HG02870 (cell line): ENCODE measurements at regions not wholly inside any gene's neighbourhood (a gene's known extent, or its start where the extent isn't known, plus 50 kb on each side); places are given as distances from the start of the nearest gene placed in this dataset.

Source experiments
- ATAC-seq: cut with Tn5 transposase; IDR thresholded peaks from one replicate; pipeline ENCODE4 v1.9.1; 2021; ENCODE audit warnings: mild to moderate bottlenecking, moderate library complexity; ENCODE audit not compliant: unreplicated experiment

GRCh38 chr20:57930351-57930750 is 220.5 kb upstream of the PMEPA1 start:
- no peak for ATAC-seq

- no peak for ATAC-seq
Observed at GRCh38 chr20:57928181-57928967, 218.6 kb upstream of the PMEPA1 start.

DNA sequence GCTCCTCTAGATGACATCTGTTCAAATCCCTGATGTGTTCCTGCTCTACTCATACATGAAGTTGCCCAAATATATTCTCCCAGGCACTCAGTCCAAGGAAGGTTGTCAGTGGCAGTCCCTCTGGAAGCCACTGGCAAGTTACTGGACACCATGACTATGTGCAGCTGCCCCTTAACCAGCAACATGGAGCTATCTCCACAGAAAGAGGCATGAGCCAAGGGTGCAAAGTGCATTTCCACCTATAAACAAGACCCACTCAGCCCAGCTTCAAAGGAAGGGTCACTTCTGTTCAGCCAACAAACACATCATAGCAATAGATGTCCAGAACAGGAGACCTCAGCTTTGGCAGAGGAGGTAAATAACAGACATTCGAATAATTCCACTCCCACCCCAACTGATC is 217.6 kb upstream of the PMEPA1 start:
- ATAC-seq: no peak

DNA sequence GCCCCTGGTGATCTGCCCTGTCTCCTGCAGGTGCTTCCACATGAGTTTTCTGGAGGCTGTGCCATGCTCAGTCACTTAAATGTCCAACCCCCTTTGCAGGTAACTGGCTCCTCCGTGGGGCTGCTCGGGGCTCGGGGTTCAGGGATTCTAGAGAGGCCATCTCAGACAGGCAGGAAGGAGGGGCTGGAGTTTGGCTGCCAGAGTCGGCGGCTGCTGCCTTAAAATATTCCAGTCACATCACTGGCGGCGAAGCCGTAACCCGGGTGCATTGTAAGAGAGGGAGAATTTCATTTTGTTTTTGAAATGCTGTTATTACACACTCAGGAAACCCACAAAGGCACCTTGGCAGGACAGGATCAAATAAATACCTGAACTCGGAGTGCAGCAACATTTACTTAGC is 212.9 kb upstream of the PMEPA1 start:
- ATAC-seq: no peak

- ATAC-seq: no peak
Observed at GRCh38 chr20:57922083-57922482, 212.3 kb upstream of the PMEPA1 start.

DNA sequence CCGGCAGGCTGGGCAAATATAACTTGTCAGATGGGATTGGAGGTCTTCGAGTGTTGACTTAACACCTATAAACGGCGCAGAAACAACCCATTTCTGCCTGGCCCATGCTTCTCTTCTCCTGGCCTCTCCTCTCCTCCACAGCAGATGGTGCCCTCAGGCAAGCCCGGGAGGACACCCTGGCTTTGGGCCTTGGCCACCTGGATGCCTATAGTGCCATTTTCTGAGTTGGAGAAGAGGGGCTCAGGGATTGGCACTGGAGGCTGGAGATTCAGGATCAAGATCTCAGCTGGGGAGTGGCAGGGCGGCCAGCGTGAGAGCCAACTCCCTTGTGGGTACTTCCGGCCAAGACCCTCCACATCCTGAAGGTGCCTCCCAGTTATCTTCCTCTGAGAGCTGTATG is 211.9 kb upstream of the PMEPA1 start:
- ATAC-seq: no peak

- ATAC-seq: no peak
Observed at GRCh38 chr20:57920971-57921370, 211.2 kb upstream of the PMEPA1 start.

- ATAC-seq: no peak
Observed at GRCh38 chr20:57919049-57919448, 209.2 kb upstream of the PMEPA1 start.

- ATAC-seq: no peak
Observed at GRCh38 chr20:57918551-57918950, 208.7 kb upstream of the PMEPA1 start.

DNA sequence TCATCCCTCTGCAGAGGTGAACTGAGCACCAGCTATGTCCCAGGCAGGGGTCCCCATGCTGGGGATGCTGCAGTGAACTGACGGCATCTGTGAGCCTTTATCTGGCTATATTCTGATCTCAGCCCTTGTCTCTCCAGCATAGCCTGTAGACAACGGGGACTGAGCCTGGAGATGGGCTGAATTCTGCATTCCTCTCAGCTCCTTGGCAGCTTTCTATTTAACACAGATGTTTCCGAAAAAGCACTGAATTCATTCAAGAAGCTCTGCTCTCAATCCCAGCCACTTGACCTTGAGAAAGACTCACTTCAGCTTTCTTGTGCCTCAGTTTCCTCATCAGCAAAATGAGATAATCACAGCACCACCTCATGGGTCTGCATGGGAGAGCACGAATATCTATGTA is 204.4 kb upstream of the PMEPA1 start:
- ATAC-seq: no peak

- no peak for ATAC-seq
Observed at GRCh38 chr20:57913156-57913930, 203.5 kb upstream of the PMEPA1 start.

GRCh38 chr20:57912227-57912582 is 202.4 kb upstream of the PMEPA1 start:
- ATAC-seq: no peak

- ATAC-seq: no peak
Observed at GRCh38 chr20:57911512-57912226, 201.9 kb upstream of the PMEPA1 start.

DNA sequence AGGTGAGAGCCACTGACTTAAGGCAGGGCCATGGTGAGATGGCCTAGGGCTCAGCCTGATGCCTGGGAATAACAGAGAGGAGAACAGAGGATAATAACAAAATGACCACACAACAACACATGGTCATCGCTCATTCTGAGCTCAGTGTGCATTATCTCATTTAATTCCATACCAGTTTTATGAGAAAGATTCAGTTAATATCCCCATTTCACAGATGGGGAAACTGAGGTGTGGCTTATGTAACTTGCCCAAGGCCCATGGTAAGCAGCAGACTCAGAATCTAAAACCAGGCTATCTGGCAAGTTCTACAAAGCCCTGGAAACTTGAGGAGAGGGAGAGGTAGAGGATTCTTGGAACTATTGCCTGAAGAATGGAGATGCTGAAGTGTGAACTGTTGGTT is 200.9 kb upstream of the PMEPA1 start:
- ATAC-seq: no peak

- no peak for ATAC-seq
Observed at GRCh38 chr20:57909763-57910331, 200.0 kb upstream of the PMEPA1 start.

- no peak for ATAC-seq
Observed at GRCh38 chr20:57908704-57909630, 199.2 kb upstream of the PMEPA1 start.

DNA sequence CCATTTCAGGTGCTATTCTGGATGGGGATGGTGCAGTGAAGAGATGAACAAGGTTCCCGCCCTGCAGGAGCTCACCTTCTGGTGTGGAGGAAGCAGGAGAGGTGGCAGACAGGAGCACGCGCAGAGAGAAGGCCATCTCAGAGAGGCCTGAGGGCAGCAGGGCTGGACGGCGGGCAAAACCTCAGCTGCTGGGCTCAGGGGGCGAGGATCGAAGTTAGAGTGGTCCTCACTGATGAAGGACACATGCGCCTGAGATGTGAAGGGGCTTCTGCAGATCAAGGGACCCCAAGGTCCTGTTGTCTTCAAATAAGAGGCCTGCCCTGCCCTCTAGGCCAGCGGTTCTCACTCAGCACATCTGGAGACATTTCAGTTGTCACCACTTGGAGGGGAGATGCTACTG is 198.4 kb upstream of the PMEPA1 start:
- no peak for ATAC-seq

DNA sequence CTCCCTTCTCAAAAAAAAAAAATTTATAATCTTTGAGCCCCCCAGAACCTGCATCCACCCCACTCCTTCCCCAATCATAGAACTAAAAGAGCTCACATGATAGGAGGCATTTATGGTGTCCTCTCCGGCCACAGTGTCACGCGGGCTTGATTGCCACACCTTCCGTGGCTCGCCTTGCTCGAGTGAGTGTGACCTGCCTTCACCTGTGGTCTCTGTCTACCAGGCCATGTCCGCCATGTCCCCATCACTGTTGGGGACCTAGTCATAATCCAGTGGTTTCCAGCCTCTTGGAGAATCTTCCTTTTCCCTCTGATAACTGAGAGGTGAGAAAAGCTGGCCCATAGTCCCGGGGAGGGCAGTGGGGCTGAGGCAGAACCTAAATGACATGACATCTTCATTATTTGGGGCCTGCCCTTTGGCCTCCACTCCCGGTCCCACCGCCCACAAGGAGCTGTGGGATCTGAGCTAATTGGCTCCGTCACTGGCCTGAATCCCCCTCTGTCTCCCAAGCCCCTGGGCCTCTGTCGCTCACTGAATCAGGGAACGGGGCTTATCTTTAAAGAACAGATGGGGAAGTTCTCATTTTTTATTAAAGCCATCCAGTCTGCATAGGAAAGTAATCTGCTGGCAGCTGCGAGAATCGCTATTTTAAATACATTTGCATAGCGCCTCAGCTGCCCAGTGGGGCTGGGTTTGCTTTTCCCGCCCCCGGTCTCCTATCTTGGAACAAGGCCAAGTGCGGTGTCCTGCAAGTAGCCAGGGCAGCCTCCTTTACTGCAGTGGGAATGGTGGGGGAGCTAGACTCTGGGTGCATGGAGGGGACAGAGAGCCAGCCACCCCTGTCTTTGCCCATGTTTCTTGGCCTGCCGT is 197.6 kb upstream of the PMEPA1 start:
- ATAC-seq: no peak

DNA sequence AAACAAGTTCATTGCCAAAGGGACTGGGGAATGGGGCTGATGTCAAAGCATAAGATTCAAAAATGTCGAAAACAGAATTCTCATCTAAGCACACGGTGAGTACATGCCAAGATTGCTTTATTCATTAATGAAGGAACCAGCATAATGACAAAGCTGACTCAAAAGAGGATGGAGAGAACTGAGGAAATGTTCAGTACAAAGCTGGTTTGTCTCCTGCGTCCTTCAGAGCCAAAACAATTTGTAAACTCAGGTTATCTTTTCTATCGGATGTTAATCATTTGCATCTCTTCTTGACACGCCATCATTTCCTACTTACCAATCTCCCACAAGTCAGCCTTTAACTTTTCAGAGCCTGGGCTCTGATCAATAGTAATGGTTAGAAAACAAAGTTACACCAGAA is 195.6 kb upstream of the PMEPA1 start:
- no peak for ATAC-seq
